HCT116 (cell line): ENCODE measurements at regions not wholly inside any gene's neighbourhood (a gene's known extent, or its start where the extent isn't known, plus 50 kb on each side); places are given as distances from the start of the nearest gene placed in this dataset.

Experiments used
- ATAC-seq: fragments of 200-7000 bp; cut with Tn5 transposase; 2 replicates; pipeline ENCODE4 v1.9.1; 2020; ENCODE audit warnings: mild to moderate bottlenecking, moderate library complexity
- BruUV-seq: library from RNA; stranded (reverse); fragments of 400-500 nt; replicated peaks from 2 replicates; lab custom pipeline; 2021; lab: Mats Ljungman, UMichigan
- CTCF ChIA-PET: fragments of 300-600 bp; sonication (Branson Sonifier 250); formaldehyde crosslinking; loops from one replicate; lab custom pipeline; 2021; ENCODE audit warnings: antibody characterized with exemption; lab: Charles Lee
- POLR2A ChIA-PET: fragments of 300-600, 350-600 bp; sonication (Branson Sonifier 250); formaldehyde crosslinking; loops from one replicate; lab custom pipeline; 2021; ENCODE audit warnings: antibody characterized with exemption; lab: Charles Lee
- RAD21 ChIA-PET, 2 experiments: fragments of 300-600 bp; sonication (Branson Sonifier 250); formaldehyde crosslinking; loops; one replicate each; lab custom pipeline; 2023; ENCODE audit warnings: low total read pairs in 2 of 2; ENCODE audit not compliant: uncharacterized antibody in 2 of 2, unreplicated experiment in 2 of 2, low non-redundant PET in 1 of 2; lab: Charles Lee
- DNase-seq: peaks from one replicate; pipeline ENCODE4 v3.0.0-alpha.2; 2010; ENCODE audit warnings: low read depth, low spot score
- H2AFZ ChIP-seq: fragments of 200-600 bp; shearing (Covaris generic), sonication (generic); 2 replicates; pipeline ENCODE4 v1.6.1; 2017; ENCODE audit warnings: low read depth, mixed run types, mixed read lengths, antibody characterized with exemption, low read length; ENCODE audit not compliant: poor library complexity, severe bottlenecking
- H3K27ac ChIP-seq: 2 replicates; pipeline ENCODE4 v1.5.1; 2012; ENCODE audit warnings: low read depth, low read length
- H3K27me3 ChIP-seq: fragments of 200-600 bp; sonication (generic); 2 replicates; pipeline ENCODE4 v1.6.1; 2016; ENCODE audit warnings: mixed run types, low read length, mixed read lengths; ENCODE audit not compliant: insufficient read depth
- H3K36me3 ChIP-seq, 2 experiments: fragments of 200-500 bp in 1 of 2; fragments of 200-600 bp in 1 of 2; sonication (Bioruptor generic) in 1 of 2; sonication (generic) in 1 of 2; 2 replicates each; pipeline versions ENCODE4 v1.5.1 to v1.6.1; 2014 to 2016; ENCODE audit warnings: low read length in 2 of 2, inconsistent platforms in 1 of 2, mixed read lengths in 1 of 2, mixed run types in 1 of 2; ENCODE audit not compliant: insufficient read depth in 2 of 2, control insufficient read depth in 1 of 2
- H3K4me1 ChIP-seq, 2 experiments: fragments of 200-600 bp in 1 of 2; sonication (generic) in 1 of 2; 2 replicates each; pipeline versions ENCODE4 v1.5.1 to v1.6.1; 2012 to 2017; ENCODE audit warnings: low read length in 2 of 2, inconsistent platforms in 1 of 2, mild to moderate bottlenecking in 1 of 2, mixed read lengths in 1 of 2, mixed run types in 1 of 2, moderate library complexity in 1 of 2; ENCODE audit not compliant: insufficient read depth in 2 of 2, control insufficient read depth in 1 of 2
- H3K4me2 ChIP-seq: fragments of 200-600 bp; sonication (generic); 2 replicates; pipeline ENCODE4 v1.6.1; 2017; ENCODE audit warnings: mixed run types, low read length, mixed read lengths
- H3K4me3 ChIP-seq, 2 experiments: fragments of 200-600 bp in 1 of 2; sonication (generic) in 1 of 2; replicated peaks in 1 of 2; 2 replicates each; pipeline ENCODE4 v1.5.1; 2011 to 2016; ENCODE audit warnings: low read length in 2 of 2, control low read depth in 1 of 2, low read depth in 1 of 2, mild to moderate bottlenecking in 1 of 2, mixed read lengths in 1 of 2, mixed run types in 1 of 2
- H3K79me2 ChIP-seq: fragments of 200-600 bp; sonication (generic); 2 replicates; pipeline ENCODE4 v1.6.1; 2017; ENCODE audit warnings: mild to moderate bottlenecking, mixed run types, low read length, moderate library complexity, mixed read lengths; ENCODE audit not compliant: insufficient read depth
- H3K9ac ChIP-seq: fragments of 200-600 bp; sonication (generic); 2 replicates; pipeline ENCODE4 v1.6.1; 2016; ENCODE audit warnings: low read length, mixed read lengths
- H3K9me2 ChIP-seq: fragments of 200-600 bp; sonication (generic), shearing (Covaris generic); 2 replicates; pipeline ENCODE4 v1.6.1; 2017; ENCODE audit warnings: mixed run types, mild to moderate bottlenecking, moderate library complexity; ENCODE audit not compliant: insufficient read depth
- H3K9me3 ChIP-seq, 2 experiments: fragments of 200-500 bp in 1 of 2; fragments of 200-600 bp in 1 of 2; sonication (Bioruptor generic) in 1 of 2; sonication (generic) in 1 of 2; 2 replicates each; pipeline ENCODE4 v1.6.1; 2014 to 2017; ENCODE audit warnings: low read length in 2 of 2, mixed read lengths in 2 of 2, inconsistent platforms in 1 of 2, low read depth in 1 of 2, mild to moderate bottlenecking in 1 of 2, mixed run types in 1 of 2, moderate library complexity in 1 of 2; ENCODE audit not compliant: control insufficient read depth in 1 of 2, insufficient read depth in 1 of 2
- H4K20me1 ChIP-seq: fragments of 200-600 bp; sonication (generic), shearing (Covaris generic); 2 replicates; pipeline ENCODE4 v1.6.1; 2017; ENCODE audit warnings: mixed run types, mild to moderate bottlenecking, moderate library complexity; ENCODE audit not compliant: insufficient read depth
- CEBPB ChIP-seq: IDR thresholded peaks from 2 replicates; pipeline ENCODE4 v1.6.1; 2012; ENCODE audit warnings: low read depth
- EZH2 ChIP-seq: fragments of 200-600 bp; sonication (generic); IDR thresholded peaks from 2 replicates; pipeline ENCODE4 v1.6.1; 2017; ENCODE audit warnings: antibody characterized with exemption, mixed run types
- JUND ChIP-seq: IDR thresholded peaks from 2 replicates; pipeline ENCODE4 v1.6.1; 2012
- SP1 ChIP-seq: IDR thresholded peaks from 2 replicates; pipeline ENCODE4 v1.6.1; 2012; ENCODE audit warnings: low read depth
- ZFX ChIP-seq: fragments of 450-650 bp; IDR thresholded peaks from 2 replicates; pipeline ENCODE4 v1.6.1; 2017
- ZNF274 ChIP-seq: fragments of 200-500 bp; sonication (Bioruptor generic); IDR thresholded peaks from 2 replicates; pipeline ENCODE4 v1.6.1; 2014; ENCODE audit warnings: mild to moderate bottlenecking, low read depth, low read length, inconsistent platforms
- intact Hi-C: fragments of 100-400 bp; cut with micrococcal nuclease; formaldehyde crosslinking; loops from 2 replicates; pipeline ENCODE4 v1.10.0; 2022
- TF ChIP-seq, protein P1 (sequence below): IDR thresholded peaks from 2 replicates; pipeline ENCODE4 v1.6.1; 2011; ENCODE audit warnings: mild to moderate bottlenecking, low read length, moderate library complexity; ENCODE audit not compliant: insufficient replicate concordance; ENCODE audit errors: extremely low read depth
- TF ChIP-seq, protein P2 (sequence below), 3 experiments: fragments of 200-600 bp in 1 of 3; sonication (generic) in 1 of 3; IDR thresholded peaks in 2 of 3; conservative IDR thresholded peaks in 1 of 3; 2 replicates each; pipeline ENCODE4 v1.5.1; 2012 to 2017; ENCODE audit warnings: low read depth in 2 of 3, low read length in 2 of 3, antibody characterized with exemption in 1 of 3, borderline replicate concordance in 1 of 3, control low read depth in 1 of 3, mild to moderate bottlenecking in 1 of 3, mixed read lengths in 1 of 3, mixed run types in 1 of 3, moderate library complexity in 1 of 3; ENCODE audit not compliant: insufficient read depth in 1 of 3

DNA sequence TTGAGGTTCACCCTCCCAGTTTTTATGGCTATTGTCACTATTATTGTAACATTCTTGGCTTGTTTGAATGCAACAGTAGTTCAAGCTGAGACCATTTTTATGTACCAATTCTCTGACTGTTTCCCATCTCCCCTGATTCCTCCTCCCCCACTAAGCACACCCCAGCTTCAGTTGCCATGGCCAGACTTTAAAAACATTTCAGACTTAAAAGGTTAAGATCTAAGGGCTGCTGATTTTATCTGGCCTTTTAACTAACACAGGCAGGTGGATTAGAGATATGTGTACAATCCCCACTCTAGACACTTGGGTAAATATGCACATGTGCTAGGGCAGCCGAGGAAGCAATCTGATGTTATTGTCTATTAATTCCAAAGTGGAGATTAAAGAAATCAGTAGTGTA lies 386.3 kb upstream of the NR2F2 start:
- H3K79me2 ChIP-seq: no peaks in the 10 kb centered on the region
- TF ChIP-seq ZNF274 (no peak), ZFX (no peak), CEBPB (no peak), EZH2 (no peak), JUND (no peak), SP1 (no peak)
- TF ChIP-seq, protein P1, sequence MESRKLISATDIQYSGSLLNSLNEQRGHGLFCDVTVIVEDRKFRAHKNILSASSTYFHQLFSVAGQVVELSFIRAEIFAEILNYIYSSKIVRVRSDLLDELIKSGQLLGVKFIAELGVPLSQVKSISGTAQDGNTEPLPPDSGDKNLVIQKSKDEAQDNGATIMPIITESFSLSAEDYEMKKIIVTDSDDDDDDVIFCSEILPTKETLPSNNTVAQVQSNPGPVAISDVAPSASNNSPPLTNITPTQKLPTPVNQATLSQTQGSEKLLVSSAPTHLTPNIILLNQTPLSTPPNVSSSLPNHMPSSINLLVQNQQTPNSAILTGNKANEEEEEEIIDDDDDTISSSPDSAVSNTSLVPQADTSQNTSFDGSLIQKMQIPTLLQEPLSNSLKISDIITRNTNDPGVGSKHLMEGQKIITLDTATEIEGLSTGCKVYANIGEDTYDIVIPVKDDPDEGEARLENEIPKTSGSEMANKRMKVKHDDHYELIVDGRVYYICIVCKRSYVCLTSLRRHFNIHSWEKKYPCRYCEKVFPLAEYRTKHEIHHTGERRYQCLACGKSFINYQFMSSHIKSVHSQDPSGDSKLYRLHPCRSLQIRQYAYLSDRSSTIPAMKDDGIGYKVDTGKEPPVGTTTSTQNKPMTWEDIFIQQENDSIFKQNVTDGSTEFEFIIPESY: no peak
- TF ChIP-seq, protein P2, sequence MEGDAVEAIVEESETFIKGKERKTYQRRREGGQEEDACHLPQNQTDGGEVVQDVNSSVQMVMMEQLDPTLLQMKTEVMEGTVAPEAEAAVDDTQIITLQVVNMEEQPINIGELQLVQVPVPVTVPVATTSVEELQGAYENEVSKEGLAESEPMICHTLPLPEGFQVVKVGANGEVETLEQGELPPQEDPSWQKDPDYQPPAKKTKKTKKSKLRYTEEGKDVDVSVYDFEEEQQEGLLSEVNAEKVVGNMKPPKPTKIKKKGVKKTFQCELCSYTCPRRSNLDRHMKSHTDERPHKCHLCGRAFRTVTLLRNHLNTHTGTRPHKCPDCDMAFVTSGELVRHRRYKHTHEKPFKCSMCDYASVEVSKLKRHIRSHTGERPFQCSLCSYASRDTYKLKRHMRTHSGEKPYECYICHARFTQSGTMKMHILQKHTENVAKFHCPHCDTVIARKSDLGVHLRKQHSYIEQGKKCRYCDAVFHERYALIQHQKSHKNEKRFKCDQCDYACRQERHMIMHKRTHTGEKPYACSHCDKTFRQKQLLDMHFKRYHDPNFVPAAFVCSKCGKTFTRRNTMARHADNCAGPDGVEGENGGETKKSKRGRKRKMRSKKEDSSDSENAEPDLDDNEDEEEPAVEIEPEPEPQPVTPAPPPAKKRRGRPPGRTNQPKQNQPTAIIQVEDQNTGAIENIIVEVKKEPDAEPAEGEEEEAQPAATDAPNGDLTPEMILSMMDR (IDR thresholded peaks at IDR 0.05 in 2 of 3, conservative IDR thresholded peaks at IDR 0.05 in 1 of 3; ENCODE audit: borderline replicate concordance in 1 of 3, insufficient read depth in 1 of 3, low read depth in 2 of 3, low read length in 2 of 3): no peak
- TF ChIP-seq, all 23 proteins: peak for 0
- Histone ChIP-seq H3K27ac (no peak overlapping the region), H3K4me3 (no peak overlapping the region), H3K4me2 (no peak overlapping the region), H3K36me3 (no peaks in the 10 kb centered on the region), H2AFZ (no peak overlapping the region), H3K27me3 (no peaks in the 10 kb centered on the region), H4K20me1 (no peaks in the 10 kb centered on the region), H3K4me1 (no peaks in the 10 kb centered on the region), H3K9ac (no peak overlapping the region), H3K9me3 (no peaks in the 10 kb centered on the region), H3K9me2 (no peaks in the 10 kb centered on the region)
- ChIA-PET POLR2A (no interaction called here), RAD21 (no interaction called here), CTCF (no interaction called here)
- ATAC-seq (no peak), DNase-seq (no peak)
- no TSS peak for BruUV-seq
- intact Hi-C loops: no loop called here
